ENCODE measurements at regions not wholly inside any gene's neighbourhood (a gene's known extent, or its start where the extent isn't known, plus 50 kb on each side); places are given as distances from the start of the nearest gene placed in this dataset.

GRCh38 chr14:94961386-94962165 is 191.7 kb upstream of the GSC start:
- TF ChIP-seq, protein P1, sequence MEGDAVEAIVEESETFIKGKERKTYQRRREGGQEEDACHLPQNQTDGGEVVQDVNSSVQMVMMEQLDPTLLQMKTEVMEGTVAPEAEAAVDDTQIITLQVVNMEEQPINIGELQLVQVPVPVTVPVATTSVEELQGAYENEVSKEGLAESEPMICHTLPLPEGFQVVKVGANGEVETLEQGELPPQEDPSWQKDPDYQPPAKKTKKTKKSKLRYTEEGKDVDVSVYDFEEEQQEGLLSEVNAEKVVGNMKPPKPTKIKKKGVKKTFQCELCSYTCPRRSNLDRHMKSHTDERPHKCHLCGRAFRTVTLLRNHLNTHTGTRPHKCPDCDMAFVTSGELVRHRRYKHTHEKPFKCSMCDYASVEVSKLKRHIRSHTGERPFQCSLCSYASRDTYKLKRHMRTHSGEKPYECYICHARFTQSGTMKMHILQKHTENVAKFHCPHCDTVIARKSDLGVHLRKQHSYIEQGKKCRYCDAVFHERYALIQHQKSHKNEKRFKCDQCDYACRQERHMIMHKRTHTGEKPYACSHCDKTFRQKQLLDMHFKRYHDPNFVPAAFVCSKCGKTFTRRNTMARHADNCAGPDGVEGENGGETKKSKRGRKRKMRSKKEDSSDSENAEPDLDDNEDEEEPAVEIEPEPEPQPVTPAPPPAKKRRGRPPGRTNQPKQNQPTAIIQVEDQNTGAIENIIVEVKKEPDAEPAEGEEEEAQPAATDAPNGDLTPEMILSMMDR (IDR thresholded peaks at IDR 0.05; ENCODE audit: low read depth, low read length), result no peak
- no peak for DNase-seq (ENCODE audit: extremely low read depth, low read depth)

- no peak for DNase-seq (ENCODE audit: extremely low read depth, low read depth)
- TF ChIP-seq, protein P1 (IDR thresholded peaks at IDR 0.05; ENCODE audit: low read depth, low read length), result no peak
Observed at GRCh38 chr14:94960285-94961001, 190.5 kb upstream of the GSC start.

DNA sequence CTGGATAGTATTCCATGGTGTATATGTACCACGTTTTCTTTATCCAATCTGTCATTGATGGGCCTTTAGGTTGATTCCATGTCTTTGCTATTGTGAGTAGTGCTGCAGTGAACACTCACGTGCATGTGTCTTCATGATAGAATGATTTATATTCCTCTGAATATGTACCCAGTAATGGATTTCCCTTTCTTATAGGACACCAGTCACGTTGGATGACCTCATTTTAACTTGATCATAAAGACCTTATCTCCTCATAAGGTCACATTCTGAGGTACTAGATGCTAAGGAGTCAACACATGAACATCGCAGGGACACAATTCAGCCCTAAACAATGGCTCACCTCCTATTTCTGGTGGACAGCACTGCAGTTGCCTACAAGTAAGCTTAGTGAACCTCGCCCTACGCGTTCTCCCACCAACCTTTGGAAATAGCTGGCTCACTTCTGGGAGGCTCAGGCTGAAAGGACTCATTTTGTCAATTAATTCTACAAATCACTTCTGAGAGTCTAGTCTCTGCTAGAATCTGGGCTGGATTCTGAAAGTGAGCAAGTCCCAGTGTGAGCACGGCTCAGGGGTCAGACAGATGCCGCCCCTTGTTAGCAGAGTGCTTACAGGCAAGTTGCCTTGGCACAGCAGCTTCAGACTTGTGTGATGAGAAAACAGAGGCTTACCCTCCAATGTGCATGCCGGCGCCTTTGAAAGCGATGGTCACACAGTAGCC is 183.8 kb upstream of the GSC start:
- TF ChIP-seq, protein P1 (IDR thresholded peaks at IDR 0.05; ENCODE audit: low read depth, low read length), result no peak

DNA sequence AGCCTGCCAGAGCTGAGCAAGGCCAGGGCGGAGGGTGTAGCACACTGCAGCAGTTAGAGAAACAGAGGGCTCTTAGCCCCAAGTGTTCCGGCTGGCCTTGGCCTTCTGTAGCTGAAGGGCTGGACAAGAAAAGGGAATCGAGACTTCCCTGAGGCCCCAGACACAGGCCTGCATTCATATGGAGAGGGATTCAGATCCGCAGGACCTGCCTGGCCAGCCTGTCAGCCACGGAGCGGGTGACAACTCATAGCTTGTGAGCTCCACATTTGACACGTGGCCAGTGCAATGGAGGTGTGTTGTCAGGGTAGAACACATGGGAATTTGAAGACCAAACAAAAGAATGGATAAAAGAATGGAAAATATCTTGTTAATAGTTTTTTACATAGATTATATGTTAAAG is 182.2 kb upstream of the GSC start:
- no peak for DNase-seq (ENCODE audit: extremely low read depth, low read depth)
- TF ChIP-seq, protein P1 (IDR thresholded peaks at IDR 0.05; ENCODE audit: low read depth, low read length), result no peak

More for the DNA sequence above, 183.8 kb upstream of the GSC start:
- DNase-seq (ENCODE audit: extremely low read depth, low read depth), result no peak

- no peak for DNase-seq (ENCODE audit: extremely low read depth, low read depth)
- TF ChIP-seq, protein P1 (IDR thresholded peaks at IDR 0.05; ENCODE audit: low read depth, low read length), result no peak
Observed at GRCh38 chr14:94946244-94946643, 176.3 kb upstream of the GSC start.

DNA sequence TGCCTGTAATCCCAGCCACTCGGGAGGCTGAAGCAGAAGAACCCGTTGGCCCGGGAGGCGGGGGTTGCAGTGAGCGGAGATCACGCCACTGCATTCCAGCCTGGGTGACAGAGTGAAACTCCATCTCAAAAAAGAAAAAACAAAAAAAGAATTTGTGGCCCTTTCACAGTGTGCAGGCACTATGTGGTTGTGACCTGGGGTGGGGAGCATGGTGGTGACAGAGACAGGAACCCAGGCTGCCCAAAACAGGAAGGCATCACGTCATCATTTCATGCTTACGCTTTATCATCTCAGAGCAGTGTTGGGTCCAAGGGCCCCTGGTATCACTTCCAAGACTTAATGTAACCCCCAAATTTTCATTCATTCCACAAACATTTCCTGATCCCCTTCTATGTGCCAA is 175.7 kb upstream of the GSC start:
- DNase-seq (ENCODE audit: extremely low read depth, low read depth), result no peak

More for the DNA sequence above, 175.7 kb upstream of the GSC start:
- TF ChIP-seq, protein P1 (IDR thresholded peaks at IDR 0.05; ENCODE audit: low read depth, low read length), result no peak
